ENCODE measurements at regions not wholly inside any gene's neighbourhood (a gene's known extent, or its start where the extent isn't known, plus 50 kb on each side); places are given as distances from the start of the nearest gene placed in this dataset.

GRCh38 chr9:129322641-129323375 is 144.7 kb upstream of the IER5L start:
- peak in 1 of 2 donors; percentile 84 for DNase-seq (ENCODE audit: low spot score in 2 of 2)
- intact Hi-C loops (cut with DNase I; ENCODE audit: low total_unique reads): no loop called here
- H3K4me3 ChIP-seq (ENCODE audit: low read depth, poor library complexity, severe bottlenecking): no peak overlapping the region
- TF ChIP-seq POLR2A (IDR thresholded peaks at IDR 0.05): no peak
- TF ChIP-seq CTCF (IDR thresholded peaks at IDR 0.05): no peak
- 78 to 81% methylated on average over 17 of the region's 17 CpGs for WGBS, 2 donors

GRCh38 chr9:129322022-129322621 is 144.1 kb upstream of the IER5L start:
- peak in 1 of 2 donors; percentile 80 for DNase-seq (ENCODE audit: low spot score in 2 of 2)
- no peak overlapping the region for H3K4me3 ChIP-seq (ENCODE audit: low read depth, poor library complexity, severe bottlenecking)
- 71 to 92% methylated on average over 4 to 7 of the region's 7 CpGs for WGBS, 2 donors
- intact Hi-C loops (cut with DNase I; ENCODE audit: low total_unique reads): no loop called here
- TF ChIP-seq CTCF (IDR thresholded peaks at IDR 0.05) (no peak), POLR2A (IDR thresholded peaks at IDR 0.05) (no peak)

- TF ChIP-seq CTCF (IDR thresholded peaks at IDR 0.05) (no peak), POLR2A (IDR thresholded peaks at IDR 0.05) (no peak)
- intact Hi-C loops (cut with DNase I; ENCODE audit: low total_unique reads): no loop called here
- H3K4me3 ChIP-seq (ENCODE audit: low read depth, poor library complexity, severe bottlenecking): no peak overlapping the region
- 52 to 65% methylated on average over 20 of the region's 20 CpGs for WGBS, 2 donors
- DNase-seq (ENCODE audit: low spot score in 2 of 2): peak in 1 of 2 donors; percentile 83
These were observed 143.4 kb upstream of the IER5L start for GRCh38 chr9:129321286-129322021.

GRCh38 chr9:129320575-129321285 is 142.7 kb upstream of the IER5L start:
- WGBS, 2 donors: 4 to 6% methylated on average over 34 to 41 of the region's 46 CpGs
- H3K4me3 ChIP-seq (ENCODE audit: low read depth, poor library complexity, severe bottlenecking): no peak overlapping the region
- intact Hi-C loops (cut with DNase I; ENCODE audit: low total_unique reads): no loop called here
- TF ChIP-seq CTCF (IDR thresholded peaks at IDR 0.05): no peak
- no peak for TF ChIP-seq POLR2A (IDR thresholded peaks at IDR 0.05)
- peak; percentile 72 to 89 for DNase-seq (ENCODE audit: low spot score in 2 of 2)

GRCh38 chr9:129319938-129320481 is 141.9 kb upstream of the IER5L start:
- intact Hi-C loops (cut with DNase I; ENCODE audit: low total_unique reads): no loop called here
- 46% methylated on average over 11 to 14 of the region's 14 CpGs for WGBS, 2 donors
- no peak for TF ChIP-seq CTCF (IDR thresholded peaks at IDR 0.05)
- TF ChIP-seq POLR2A (IDR thresholded peaks at IDR 0.05): no peak
- H3K4me3 ChIP-seq (ENCODE audit: low read depth, poor library complexity, severe bottlenecking): no peak overlapping the region
- peak in 1 of 2 donors; percentile 84 for DNase-seq (ENCODE audit: low spot score in 2 of 2)
